ENCODE measurements at regions not wholly inside any gene's neighbourhood (a gene's known extent, or its start where the extent isn't known, plus 50 kb on each side); places are given as distances from the start of the nearest gene placed in this dataset.
"Not testable (repeated sequence)": the region's sequence is repeated elsewhere in the genome, so short reads cannot be mapped to it uniquely, and the experiment has no call there.

DNA sequence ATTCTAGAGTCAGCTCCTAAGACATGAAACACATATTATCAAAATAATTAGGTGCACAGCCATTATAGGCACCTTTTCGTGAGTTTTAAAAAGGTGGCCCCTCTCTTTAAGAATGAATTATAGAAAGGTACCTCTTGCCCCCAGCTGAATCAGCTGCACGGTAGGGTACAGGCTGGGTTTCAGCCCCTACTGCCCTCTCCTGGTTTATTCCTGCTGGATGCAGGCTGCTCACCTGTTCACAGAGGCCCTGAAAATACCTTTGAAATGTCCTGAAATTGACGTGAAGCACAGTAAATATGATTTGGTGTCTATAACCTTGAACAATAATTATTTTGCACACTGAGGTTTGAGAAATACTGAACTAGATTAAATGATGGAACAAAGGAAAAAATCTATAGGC is 504.8 kb upstream of the SGCD start:
- DNase-seq (ENCODE audit: insufficient read length, low spot score) (no peak), FAIRE-seq (no peak)

DNA sequence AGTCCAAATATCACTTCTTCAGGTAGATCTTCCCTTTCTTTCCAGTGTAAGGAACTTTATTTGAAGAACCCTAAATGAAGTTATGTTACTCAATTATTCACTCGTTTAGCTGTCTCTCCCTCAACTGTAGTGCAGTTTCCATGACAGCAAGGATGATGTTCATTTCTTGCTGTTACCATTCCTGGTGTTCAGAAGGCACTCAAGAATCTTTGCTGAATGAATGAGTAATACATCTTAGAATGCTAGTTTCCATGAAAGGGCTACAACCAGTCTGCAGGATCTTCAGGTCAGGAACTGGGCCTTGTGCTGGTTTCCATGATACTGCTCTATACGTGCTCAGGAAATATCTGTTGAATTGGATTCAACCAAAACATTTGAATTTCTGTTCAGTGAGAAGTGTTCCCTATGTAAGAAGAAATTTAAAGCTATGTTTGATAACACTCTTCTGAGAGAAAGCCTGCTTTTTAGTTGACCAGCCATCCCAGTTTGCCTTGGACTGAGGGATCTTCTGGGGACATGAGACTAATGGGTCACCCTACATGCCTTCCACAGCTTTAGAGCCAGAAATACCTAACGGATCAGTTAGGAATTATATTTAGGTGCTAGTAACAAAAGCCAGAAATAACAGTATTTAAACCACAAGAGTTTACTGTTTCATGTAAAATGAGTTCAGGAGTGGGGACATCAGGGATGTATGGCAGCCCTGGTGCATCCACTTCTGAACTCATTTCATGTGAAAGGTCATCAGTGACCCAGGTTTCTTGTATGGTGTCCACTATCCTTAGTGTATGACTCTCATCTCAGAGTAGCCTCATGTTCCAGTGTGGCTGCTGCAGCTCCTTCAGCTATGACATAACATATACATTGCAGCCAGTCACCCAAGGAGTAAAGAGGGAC is 500.1 kb upstream of the SGCD start:
- FAIRE-seq (no peak), DNase-seq (ENCODE audit: insufficient read length, low spot score) (no peak)

DNA sequence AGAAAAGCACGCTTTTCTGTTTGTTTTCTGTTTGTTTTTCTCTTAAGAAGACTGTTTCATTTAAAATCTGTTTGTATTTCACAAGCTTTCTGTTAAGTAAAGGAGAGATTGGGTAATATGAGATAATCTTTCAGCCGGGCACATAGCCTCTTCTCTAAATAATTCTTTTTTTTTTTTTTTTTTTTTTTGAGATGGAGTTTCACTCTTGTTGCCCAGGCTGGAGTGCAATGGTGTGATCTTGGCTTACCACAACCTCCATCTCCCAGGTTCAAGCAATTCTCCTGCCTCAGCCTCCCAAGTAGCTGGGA is 499.5 kb upstream of the SGCD start:
- FAIRE-seq = not testable (repeated sequence)

DNA sequence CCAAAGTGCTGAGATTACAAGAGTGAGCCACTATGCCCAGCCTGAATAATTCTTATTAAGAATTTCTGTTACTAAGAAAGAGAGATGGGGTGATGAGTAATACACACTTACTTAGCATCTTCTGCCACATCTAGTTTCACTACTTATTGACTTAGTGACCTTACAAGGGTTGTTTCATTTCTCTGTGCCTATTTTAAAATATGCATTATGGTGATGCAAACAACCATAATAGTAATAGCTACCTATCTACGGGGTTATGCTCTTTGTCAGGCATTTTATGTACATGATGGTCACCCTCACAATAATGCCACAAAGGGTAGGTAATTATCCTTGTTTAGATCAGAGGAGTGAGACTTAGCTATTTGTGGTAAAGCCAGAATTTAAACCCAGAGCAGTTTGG is 499.0 kb upstream of the SGCD start:
- no peak for DNase-seq (ENCODE audit: insufficient read length, low spot score)
- no peak for FAIRE-seq

More for the DNA sequence above, 499.5 kb upstream of the SGCD start:
- not testable (repeated sequence) for DNase-seq (ENCODE audit: insufficient read length, low spot score)

DNA sequence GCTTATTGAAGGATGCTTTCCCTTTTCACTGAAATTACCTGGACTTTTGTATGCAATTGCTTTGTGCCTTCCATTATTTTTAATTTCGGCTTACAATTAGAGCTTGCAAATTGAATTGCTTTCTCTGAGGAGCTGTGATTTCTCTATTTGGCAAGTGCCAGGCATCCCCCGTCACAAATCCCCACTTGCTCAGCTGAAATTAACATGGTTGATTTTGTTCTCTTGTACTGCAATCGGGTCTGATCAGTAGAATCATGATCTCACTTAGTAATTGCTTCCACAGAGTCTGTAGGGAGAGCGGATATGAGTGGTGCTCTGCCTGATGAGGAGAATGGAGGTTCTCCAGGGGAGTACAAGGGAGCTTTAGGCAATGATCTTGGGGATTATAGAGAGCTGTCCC is 495.5 kb upstream of the SGCD start:
- DNase-seq (ENCODE audit: insufficient read length, low spot score) (no peak), FAIRE-seq (no peak)

DNA sequence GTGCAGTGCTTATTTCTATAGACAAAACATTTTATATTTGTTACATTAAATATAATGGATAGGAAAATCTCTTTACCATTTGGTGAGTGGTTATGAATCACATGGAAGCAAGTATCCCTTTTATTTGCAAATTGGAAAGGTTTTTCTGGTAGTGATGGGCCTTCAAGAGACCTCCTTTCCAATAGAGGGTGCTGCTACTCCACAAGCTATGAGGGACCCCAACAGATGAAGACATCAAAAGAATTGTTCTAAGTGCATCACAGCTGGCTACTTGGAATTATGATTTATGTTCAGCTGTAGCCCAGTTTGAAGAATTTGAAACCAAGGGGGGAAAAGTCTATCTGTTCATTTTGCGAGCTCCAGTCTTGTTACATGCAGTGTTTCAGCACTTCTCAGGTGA is 493.7 kb upstream of the SGCD start:
- FAIRE-seq = no peak
- no peak for DNase-seq (ENCODE audit: insufficient read length, low spot score)

DNA sequence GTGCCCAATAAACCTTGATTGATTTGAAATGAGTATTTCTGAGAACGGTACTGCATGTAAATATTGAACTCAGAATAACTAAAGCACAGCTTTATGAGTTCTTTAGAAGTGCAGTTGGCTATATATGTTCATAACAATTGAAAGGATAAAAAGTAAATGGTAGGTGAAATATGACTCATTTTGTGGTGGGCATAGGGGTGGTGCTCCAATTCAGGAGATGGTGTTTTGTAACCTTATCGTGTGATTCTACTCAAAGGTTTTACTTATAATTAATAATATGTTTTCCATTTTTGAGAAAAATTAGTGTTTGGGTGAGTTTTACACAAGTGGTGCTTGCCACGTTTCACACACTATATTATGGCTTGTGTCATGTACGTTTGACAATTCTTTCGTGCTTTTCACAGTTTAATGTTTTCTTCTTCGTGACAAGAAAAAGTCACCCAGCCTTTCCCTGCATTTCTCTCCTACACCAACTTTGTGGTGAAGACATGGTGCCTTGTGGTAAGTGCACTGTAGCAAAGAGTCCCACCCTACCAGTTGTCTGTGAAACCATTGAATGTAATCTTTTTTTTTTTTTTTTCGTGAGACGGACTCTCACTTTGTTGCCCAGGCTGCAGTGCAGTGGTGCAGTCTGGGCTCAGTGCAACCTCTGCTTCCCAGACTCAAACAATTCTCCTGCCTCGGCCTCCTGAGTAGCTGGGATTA is 492.5 kb upstream of the SGCD start:
- DNase-seq (ENCODE audit: insufficient read length, low spot score) (no peak), FAIRE-seq (no peak)

DNA sequence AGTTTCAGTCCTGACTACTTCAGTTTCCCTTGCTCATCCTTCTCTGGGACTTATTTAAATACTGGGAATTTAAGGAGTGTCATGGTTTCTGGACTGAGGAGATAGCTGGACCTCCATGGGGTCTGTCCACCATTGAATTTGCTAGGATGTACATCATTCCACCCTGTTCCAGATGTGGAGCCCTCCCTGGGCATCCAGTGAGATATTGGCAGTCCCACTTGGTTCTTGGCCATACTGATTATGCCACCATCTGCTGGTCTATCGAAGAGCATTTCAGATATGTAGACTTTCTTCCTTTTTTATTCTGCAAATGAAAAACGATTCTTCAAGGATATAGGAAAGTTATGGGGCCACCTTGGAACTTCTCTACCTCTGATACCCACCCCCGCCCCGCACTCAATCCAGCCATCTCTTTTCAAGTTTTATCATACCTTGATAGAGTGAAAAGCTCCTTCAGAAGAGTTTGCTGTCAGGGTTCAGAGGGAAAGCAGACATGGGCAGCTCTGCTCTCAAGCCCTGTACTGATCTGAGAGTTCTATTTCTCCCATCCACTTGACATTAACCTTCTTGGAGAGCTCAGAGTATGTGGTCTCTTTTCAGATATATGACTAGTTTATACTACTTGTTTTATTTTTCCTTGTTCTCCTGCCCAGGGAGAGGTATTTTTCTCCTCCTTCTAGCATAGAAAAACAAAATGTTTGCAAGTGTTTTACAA is 490.7 kb upstream of the SGCD start:
- FAIRE-seq (no peak), DNase-seq (ENCODE audit: insufficient read length, low spot score) (no peak)

DNA sequence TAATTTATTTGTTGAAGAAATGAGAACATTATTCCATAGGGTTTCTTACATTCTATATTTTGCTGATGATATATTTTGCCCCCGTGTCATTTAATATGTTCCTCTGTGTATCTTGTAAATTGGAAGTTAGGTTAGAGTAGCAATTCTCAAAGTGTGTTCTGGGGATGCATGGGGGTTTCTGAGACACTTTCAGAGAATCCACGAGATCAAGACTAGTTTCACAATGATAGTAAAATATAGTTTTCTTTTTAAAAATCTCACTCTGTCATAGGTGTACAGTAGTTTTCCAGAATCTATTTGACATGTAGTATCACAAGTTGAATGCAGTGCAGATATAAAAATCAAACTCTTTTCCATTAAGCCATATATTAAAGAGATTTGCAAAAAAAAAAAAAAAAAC is 488.6 kb upstream of the SGCD start:
- no peak for FAIRE-seq
- no peak for DNase-seq (ENCODE audit: insufficient read length, low spot score)

DNA sequence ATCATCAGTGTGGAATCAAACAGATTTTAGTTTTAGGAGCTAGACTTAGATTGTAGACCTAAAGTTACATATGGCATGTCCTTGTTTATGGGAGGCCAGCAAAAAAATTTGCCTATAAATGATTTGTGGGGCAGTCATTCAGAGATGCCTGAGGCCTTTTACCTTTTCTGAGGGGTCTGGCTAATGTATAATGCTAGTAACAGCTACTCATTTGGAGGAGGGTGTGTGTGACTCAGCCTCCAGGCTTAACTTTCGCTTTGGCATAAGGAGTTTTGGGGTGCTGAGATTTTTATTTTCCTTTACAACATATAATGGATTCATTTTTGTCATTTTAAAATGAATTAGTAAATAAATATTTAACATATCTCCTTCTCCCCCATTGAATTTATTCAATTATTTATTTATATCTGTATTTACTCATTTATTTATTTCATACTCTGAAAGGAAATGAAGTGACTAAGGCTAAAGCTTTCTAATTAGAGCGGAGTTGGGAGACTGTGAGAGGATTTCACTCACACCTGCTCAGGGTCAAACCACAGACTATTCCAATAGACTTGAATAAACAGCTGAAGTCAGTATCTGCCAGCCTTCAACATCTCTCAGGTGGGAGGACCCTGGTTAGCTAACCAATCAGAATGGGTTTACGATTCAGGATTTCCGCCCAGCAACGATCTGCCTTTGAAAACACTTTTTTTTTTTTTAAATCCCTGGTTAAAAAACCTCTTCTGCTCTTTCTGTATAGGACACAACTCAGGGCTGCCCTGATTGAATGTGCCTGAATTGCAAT is 487.5 kb upstream of the SGCD start:
- FAIRE-seq = no peak

DNA sequence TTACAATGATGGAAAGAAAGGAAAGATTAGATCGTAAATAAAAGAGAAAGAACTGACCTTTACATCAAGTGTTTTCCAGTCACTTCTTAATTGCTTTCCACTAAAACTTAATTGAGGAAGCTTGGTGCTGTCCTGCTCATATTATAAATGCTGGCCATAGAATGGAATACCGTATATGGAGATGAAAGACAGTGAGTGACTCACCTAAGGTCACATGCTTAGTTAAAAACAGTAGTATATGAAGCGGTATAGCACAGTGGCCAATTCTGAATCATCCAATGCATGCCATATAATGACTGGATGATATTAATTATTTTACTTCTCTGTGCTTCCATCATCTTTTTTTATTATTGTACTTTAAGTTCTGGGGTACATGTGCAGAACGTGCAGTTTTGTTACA is 482.4 kb upstream of the SGCD start:
- FAIRE-seq (no peak), DNase-seq (ENCODE audit: insufficient read length, low spot score) (no peak)

More for the DNA sequence above, 487.5 kb upstream of the SGCD start:
- DNase-seq (ENCODE audit: insufficient read length, low spot score) = no peak

DNA sequence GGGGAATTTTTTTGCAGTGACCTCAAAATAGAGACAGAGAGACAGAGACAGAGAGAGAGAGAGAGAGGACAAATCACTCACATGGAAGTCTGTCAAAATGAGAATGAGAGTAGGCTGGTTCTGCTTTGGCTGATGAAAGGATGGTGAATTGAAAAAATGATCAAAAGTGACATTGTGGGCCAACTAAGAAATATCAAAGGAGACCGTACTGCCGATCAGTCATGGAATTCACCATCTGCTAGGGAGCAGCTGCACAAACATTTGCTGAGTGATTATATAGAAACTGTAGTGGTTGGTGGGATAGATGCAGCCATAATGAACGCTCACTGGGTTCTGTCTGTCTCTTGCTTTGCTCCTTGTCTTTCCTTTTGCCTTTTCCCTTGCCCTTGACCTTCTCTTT is 476.6 kb upstream of the SGCD start:
- no peak for FAIRE-seq
- no peak for DNase-seq (ENCODE audit: insufficient read length, low spot score)

DNA sequence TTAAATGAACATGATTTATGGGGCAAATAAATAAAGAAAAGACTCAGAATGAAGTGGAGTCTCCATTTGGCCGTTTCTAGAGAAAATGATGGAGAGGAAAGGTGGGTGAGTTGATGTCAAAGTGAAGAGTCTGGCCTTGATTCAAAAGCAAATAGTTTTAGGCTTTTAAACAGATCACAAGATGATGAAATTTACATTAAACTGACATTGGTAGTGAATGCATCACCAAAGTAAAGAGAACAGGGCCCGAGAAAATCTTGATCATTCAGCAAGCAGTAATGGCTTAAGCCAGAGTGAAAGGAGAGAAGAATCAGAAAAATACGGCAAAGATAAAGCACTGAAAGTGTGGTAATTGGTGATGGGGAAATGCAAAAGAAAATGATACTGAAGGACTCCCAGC is 460.0 kb upstream of the SGCD start:
- DNase-seq (ENCODE audit: insufficient read length, low spot score) (no peak), FAIRE-seq (no peak)

DNA sequence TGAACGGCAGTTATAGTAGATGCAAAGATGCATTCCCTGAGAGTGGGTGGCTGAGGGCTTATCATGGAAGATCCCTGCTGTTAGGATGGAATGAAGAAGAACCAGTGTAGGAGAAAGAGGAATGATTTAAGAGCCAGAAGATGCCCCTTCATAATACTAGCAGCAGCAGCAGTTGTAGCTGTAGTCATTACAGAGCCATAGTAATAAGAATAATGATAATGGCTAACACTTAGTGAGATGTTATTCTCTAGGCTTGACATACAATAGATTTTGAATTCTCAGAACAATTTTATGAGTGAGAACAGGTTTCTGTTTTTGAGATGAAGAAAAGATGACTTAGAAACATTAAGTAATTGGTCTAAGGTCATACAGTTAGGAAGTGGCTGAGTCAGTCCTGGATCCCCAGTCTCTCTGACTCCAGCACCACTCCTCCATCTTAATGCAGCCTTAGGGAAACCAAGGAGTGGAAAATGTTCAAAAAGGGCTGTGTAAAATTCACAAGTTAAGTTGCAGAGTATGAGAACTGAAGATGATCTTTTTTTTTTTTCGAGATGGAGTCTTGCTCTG is 459.4 kb upstream of the SGCD start:
- DNase-seq (ENCODE audit: insufficient read length, low spot score) (no peak), FAIRE-seq (no peak)

DNA sequence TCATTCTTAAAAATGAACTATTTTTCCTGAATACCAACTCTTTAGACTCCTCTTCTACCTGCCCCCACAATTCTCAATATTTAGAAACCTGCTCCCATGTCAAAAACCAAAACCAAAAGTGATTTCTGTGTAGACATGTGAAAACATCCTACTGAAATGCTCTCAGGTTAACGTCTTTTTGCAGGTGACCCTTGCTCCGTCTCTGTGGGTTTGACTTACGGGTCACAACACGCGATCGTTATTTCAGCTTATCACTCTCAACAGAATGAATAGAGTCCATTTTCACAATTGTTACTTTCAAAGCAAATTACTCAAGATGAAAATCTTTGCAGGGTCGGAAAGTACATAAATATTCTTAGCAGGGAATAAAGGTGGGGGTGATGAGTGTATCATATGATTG is 456.3 kb upstream of the SGCD start:
- FAIRE-seq (no peak), DNase-seq (ENCODE audit: insufficient read length, low spot score) (no peak)

DNA sequence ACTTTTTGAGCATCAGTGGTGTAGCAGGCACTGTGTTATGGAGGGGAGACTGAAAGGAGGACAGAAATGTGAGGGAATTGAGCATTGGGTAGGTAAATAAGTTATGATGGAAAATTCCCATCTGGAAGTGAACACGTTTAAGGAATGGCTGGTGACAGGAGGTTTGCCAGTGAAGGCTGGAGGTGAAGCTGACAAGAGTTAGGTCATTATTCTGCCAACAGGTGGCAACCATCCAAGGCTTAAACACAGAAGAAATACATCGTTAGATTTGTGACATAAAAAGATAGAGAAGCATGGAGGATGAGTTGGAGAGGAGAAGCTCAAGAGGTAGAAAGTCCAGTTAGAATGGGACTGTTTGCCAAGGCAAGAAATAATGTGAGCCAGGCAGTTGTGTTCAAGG is 455.3 kb upstream of the SGCD start:
- no peak for FAIRE-seq
- DNase-seq (ENCODE audit: insufficient read length, low spot score) = no peak

DNA sequence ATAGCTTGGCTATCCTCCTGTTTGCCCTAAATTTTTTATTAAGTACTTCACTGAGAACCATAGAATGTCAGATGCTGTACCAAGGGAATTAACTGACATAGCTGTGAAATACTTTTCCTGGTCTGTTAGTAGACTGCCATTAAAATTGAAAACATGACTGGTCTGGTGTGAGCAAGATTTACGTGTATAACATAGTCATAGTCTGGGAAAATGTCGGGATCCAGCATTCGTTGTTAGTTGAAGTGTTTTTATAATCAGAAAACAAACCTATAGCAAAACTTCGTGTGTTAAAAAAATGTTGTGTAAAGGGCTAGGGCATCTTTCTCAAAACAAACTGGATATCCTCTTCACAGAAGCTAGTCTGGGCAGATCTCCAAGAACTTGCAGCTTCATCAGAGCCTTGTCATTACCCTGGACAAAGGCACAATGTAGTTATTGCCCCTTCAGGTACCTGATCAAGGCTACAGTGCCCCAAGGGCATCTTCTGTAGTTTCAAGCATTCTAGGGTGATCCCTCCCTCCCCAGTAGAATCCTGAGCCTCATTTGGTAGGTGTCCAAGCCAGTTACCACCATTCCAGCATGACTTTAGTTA is 454.2 kb upstream of the SGCD start:
- DNase-seq (ENCODE audit: insufficient read length, low spot score) (no peak), FAIRE-seq (no peak)

DNA sequence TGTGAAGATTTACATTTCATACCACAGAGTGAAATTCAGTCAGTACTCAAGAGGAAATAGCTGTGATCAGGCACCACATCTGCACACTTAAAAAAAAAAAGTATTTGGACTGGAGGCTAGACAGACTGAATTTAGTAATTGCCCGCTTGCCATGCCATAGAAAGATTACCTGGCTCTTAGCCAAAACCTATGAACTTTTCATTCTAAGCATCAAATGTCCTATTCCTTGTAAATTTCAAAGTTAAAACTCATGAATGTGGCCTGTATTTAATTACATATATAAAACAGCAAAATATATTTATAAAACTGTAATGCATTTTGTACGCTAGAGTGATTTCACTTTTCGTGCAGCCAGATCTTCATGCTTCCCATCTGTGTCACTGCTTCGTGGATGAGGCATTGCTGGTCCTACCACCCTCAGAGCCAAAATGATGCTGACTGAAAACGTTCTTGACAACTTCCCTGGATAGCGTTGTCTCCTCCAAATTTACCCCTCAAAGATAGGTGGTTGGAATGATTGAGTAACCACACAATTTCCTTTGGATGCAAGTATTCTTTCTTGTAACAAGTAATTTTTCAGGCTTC is 447.9 kb upstream of the SGCD start:
- FAIRE-seq (no peak), DNase-seq (ENCODE audit: insufficient read length, low spot score) (no peak)

DNA sequence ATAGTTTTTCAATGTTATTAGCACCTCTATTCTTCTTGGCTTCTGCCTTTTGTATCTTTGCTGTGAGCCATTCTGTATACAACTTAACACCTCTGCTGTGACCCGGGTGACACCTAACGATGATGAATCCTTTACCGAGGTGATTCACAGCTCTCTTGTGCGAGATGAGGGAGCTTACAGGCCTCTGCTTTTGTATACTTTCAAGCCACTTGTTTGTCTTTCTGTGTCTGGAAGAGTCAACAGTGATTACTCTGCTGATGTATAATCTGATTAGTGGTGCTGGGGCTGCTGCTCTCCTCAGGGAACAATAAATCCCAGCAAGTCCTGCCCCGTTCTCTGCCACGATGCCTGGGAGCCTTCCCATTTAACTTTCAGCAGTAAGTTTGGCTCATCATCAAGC is 442.9 kb upstream of the SGCD start:
- FAIRE-seq (no peak), DNase-seq (ENCODE audit: insufficient read length, low spot score) (no peak)

DNA sequence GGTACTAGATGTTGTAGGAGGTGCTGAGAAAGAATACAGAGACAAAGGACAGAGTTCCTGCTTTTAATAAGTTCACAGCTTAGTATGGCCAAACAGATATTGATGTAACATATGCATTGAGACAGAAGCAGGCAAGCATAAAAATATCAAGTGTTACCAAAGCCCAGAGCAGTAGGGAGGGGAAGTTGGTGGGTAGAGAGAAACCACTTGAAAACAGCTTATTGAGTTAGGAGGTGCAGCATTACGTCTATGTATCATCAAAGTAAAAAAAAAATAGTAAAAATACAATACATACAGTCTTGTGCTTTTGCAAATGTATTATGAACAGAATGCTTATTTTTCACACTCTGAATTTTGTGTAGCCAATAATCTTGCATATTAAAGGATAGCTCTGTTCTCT is 441.8 kb upstream of the SGCD start:
- FAIRE-seq = no peak
- DNase-seq (ENCODE audit: insufficient read length, low spot score) = no peak

Data from GM19239 (cell line).